ENCODE measurements at regions not wholly inside any gene's neighbourhood (a gene's known extent, or its start where the extent isn't known, plus 50 kb on each side); places are given as distances from the start of the nearest gene placed in this dataset.

- Histone ChIP-seq H3K4me2 (ENCODE audit: low read depth, low read length) (no peak overlapping the region), H3K56ac (ENCODE audit: extremely low read depth, insufficient read depth, low read length) (no peak overlapping the region), H4K8ac (ENCODE audit: low read depth in 2 of 2, low read length in 2 of 2) (no peak overlapping the region), H2BK20ac (ENCODE audit: low read depth, low read length) (no peak overlapping the region), H2AK5ac (ENCODE audit: low read depth, low read length) (no peak overlapping the region), H3K36me3 (ENCODE audit: control insufficient read depth, insufficient read depth, low read length) (no peaks in the 10 kb centered on the region), H3K9me3 (ENCODE audit: control insufficient read depth, insufficient read depth, low read length) (no peaks in the 10 kb centered on the region), H2AFZ (replicated peaks; ENCODE audit: low read length, poor library complexity) (no peak overlapping the region), H3K27me3 (ENCODE audit: control insufficient read depth, insufficient read depth, low read length) (peaks cover 10% of the 10 kb centered on the region), H3K27ac (ENCODE audit: insufficient read depth, low read length) (no peak overlapping the region), H4K91ac (ENCODE audit: insufficient read depth, low read depth, low read length) (no peak overlapping the region), H2BK5ac (ENCODE audit: low read depth, low read length, poor library complexity, severe bottlenecking) (no peak overlapping the region), H3K9ac (ENCODE audit: low read depth, low read length) (no peak overlapping the region), H3K23ac (ENCODE audit: low read depth, low read length) (no peak overlapping the region), H3K4ac (ENCODE audit: low read depth, low read length) (no peak overlapping the region), H3K14ac (replicated peaks; ENCODE audit: low read depth, low read length) (no peak overlapping the region), H2AK9ac (replicated peaks; ENCODE audit: low read depth, low read length, poor library complexity) (no peak overlapping the region), H4K5ac (ENCODE audit: low read depth, low read length) (no peak overlapping the region), H3K18ac (ENCODE audit: low read depth, low read length) (no peak overlapping the region), H3K9me1 (ENCODE audit: insufficient read depth, low read length) (no peaks in the 10 kb centered on the region), H2BK15ac (ENCODE audit: low read depth, low read length) (no peak overlapping the region), H4K20me1 (ENCODE audit: insufficient read depth, low read length) (no peaks in the 10 kb centered on the region), H2BK120ac (ENCODE audit: low read depth, low read length) (no peak overlapping the region), H3K4me1 (ENCODE audit: control insufficient read depth, insufficient read depth, low read length) (no peaks in the 10 kb centered on the region), H3K79me1 (ENCODE audit: low read depth in 1 of 2, low read length in 2 of 2) (no peaks in the 10 kb centered on the region), H3K4me3 (ENCODE audit: insufficient read depth, low read depth, low read length) (no peak overlapping the region)
- 88% methylated on average over 3 of the region's 15 CpGs; no CpG with 5 or more reads in 1 of the 2 experiments for WGBS, 2 experiments (ENCODE audit: extremely low coverage in 2 of 2, insufficient read length in 1 of 2)
- BruUV-seq (replicated peaks), result no TSS peak
- no peak for ATAC-seq (ENCODE audit: low read depth)
- intact Hi-C loops (cut with micrococcal nuclease), result no loop called here
- in situ Hi-C loops (cut with MboI; ENCODE audit: low sequenced_read_pairs), result no loop called here
- POLR2A ChIA-PET (ENCODE audit: unreplicated experiment), result no interaction called here
- DNase-seq, result no peak
- CTCF ChIA-PET, result interaction anchor here (1.5 kb wide), 1 partner anchor 9 kb away, joined by 4 read pairs; no protein-coding TSS in a partner anchor
- dilution Hi-C loops (cut with HindIII; ENCODE audit: low sequenced_read_pairs, unreplicated experiment), result no loop called here
- no peak for TF ChIP-seq USF2 (IDR thresholded peaks at IDR 0.05; ENCODE audit: low read depth, low read length)
- no peak for TF ChIP-seq MAFK (IDR thresholded peaks at IDR 0.05; ENCODE audit: low read depth, low read length)
- TF ChIP-seq NFE2L2 (IDR thresholded peaks at IDR 0.05; ENCODE audit: low read depth, low read length), result no peak
- no peak for TF ChIP-seq CTCF (conservative IDR thresholded peaks at IDR 0.05; ENCODE audit: low read depth, low read length)
- TF ChIP-seq ELK1 (IDR thresholded peaks at IDR 0.05; ENCODE audit: borderline replicate concordance, low read depth, low read length), result no peak
- no peak for TF ChIP-seq MAZ (IDR thresholded peaks at IDR 0.05; ENCODE audit: borderline replicate concordance, low read depth, low read length)
- TF ChIP-seq RFX5 (IDR thresholded peaks at IDR 0.05; ENCODE audit: low read depth, low read length), result no peak
- TF ChIP-seq CHD1 (IDR thresholded peaks at IDR 0.05; ENCODE audit: low read depth, low read length), result no peak
- no peak for TF ChIP-seq MXI1 (IDR thresholded peaks at IDR 0.05; ENCODE audit: borderline replicate concordance, low read depth, low read length)
- TF ChIP-seq CEBPB (IDR thresholded peaks at IDR 0.05; ENCODE audit: low read depth, low read length), result no peak
- TF ChIP-seq SMC3 (IDR thresholded peaks at IDR 0.05; ENCODE audit: low read depth, low read length), result no peak
- no peak for TF ChIP-seq BHLHE40 (IDR thresholded peaks at IDR 0.05; ENCODE audit: low read depth, low read length)
- no peak for TF ChIP-seq RAD21 (IDR thresholded peaks at IDR 0.05; ENCODE audit: low read length)
- TF ChIP-seq FOS (IDR thresholded peaks at IDR 0.05; ENCODE audit: low read depth, low read length), result no peak
- no peak for TF ChIP-seq POLR2A (IDR thresholded peaks at IDR 0.05; ENCODE audit: low read depth, low read length)
Observed at GRCh38 chr18:10025711-10026670, 112.2 kb downstream of the VAPA start.

Measured in IMR-90 (cell line).